HFFc6 (cell line): ENCODE measurements at regions not wholly inside any gene's neighbourhood (a gene's known extent, or its start where the extent isn't known, plus 50 kb on each side); places are given as distances from the start of the nearest gene placed in this dataset.

ENCODE experiments used
- DNase-seq: peaks from one replicate; pipeline ENCODE4 v3.0.0-alpha.2; 2018
- H3K27ac Mint-ChIP-seq: 2 replicates; pipeline ENCODE4 v1.8.0; 2020; ENCODE audit warnings: mild to moderate bottlenecking, mixed read lengths
- H3K27me3 Mint-ChIP-seq: 2 replicates; pipeline ENCODE4 v1.8.0; 2021; ENCODE audit warnings: mild to moderate bottlenecking, moderate library complexity, mixed read lengths; ENCODE audit not compliant: insufficient read depth
- H3K36me3 Mint-ChIP-seq: 2 replicates; pipeline ENCODE4 v1.8.0; 2021; ENCODE audit warnings: low read depth, mixed read lengths
- H3K4me1 Mint-ChIP-seq: 2 replicates; pipeline ENCODE4 v1.8.0; 2020; ENCODE audit warnings: low read depth, mixed read lengths
- H3K4me3 Mint-ChIP-seq: 2 replicates; pipeline ENCODE4 v1.8.0; 2020; ENCODE audit warnings: mild to moderate bottlenecking, moderate library complexity, mixed read lengths
- H3K9me3 Mint-ChIP-seq: 2 replicates; pipeline ENCODE4 v1.8.0; 2020; ENCODE audit warnings: mild to moderate bottlenecking, mixed read lengths
- TF ChIP-seq, protein P1 (sequence below): fragments of 200-600 bp; sonication (generic); IDR thresholded peaks from 2 replicates; pipeline ENCODE4 v1.5.0; 2021; ENCODE audit warnings: antibody characterized with exemption, mild to moderate bottlenecking

GRCh38 chr16:17050468-17050867, 420.3 kb downstream of the XYLT1 start:
- TF ChIP-seq, protein P1, sequence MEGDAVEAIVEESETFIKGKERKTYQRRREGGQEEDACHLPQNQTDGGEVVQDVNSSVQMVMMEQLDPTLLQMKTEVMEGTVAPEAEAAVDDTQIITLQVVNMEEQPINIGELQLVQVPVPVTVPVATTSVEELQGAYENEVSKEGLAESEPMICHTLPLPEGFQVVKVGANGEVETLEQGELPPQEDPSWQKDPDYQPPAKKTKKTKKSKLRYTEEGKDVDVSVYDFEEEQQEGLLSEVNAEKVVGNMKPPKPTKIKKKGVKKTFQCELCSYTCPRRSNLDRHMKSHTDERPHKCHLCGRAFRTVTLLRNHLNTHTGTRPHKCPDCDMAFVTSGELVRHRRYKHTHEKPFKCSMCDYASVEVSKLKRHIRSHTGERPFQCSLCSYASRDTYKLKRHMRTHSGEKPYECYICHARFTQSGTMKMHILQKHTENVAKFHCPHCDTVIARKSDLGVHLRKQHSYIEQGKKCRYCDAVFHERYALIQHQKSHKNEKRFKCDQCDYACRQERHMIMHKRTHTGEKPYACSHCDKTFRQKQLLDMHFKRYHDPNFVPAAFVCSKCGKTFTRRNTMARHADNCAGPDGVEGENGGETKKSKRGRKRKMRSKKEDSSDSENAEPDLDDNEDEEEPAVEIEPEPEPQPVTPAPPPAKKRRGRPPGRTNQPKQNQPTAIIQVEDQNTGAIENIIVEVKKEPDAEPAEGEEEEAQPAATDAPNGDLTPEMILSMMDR = no peak
- no peaks in the 10 kb centered on the region; the same call in 1 of the 2 replicates for H3K27me3 Mint-ChIP-seq
- no peak overlapping the region for H3K27ac Mint-ChIP-seq
- H3K4me1 Mint-ChIP-seq = no peaks in the 10 kb centered on the region
- no peak overlapping the region for H3K4me3 Mint-ChIP-seq
- DNase-seq = no peak
- no peaks in the 10 kb centered on the region for H3K36me3 Mint-ChIP-seq
- H3K9me3 Mint-ChIP-seq = no peaks in the 10 kb centered on the region; the same call in 1 of the 2 replicates
